Calu3 (cell line): ENCODE measurements at regions not wholly inside any gene's neighbourhood (a gene's known extent, or its start where the extent isn't known, plus 50 kb on each side); places are given as distances from the start of the nearest gene placed in this dataset.

Experiments
- BruUV-seq: library from RNA; stranded (reverse); fragments of 400-500 nt; replicated peaks from 2 replicates; lab custom pipeline; 2021; lab: Mats Ljungman, UMichigan
- CTCF ChIA-PET: fragments of 300-600 bp; sonication (Branson Sonifier 250); formaldehyde crosslinking; loops from one replicate; lab custom pipeline; 2022; ENCODE audit warnings: antibody characterized with exemption; lab: Charles Lee
- DNase-seq: peaks from one replicate; pipeline ENCODE4 v3.0.0; 2022
- H3K27ac Mint-ChIP-seq: one replicate; pipeline ENCODE4 v1.8.0; 2022; ENCODE audit warnings: mixed read lengths; ENCODE audit not compliant: unreplicated experiment
- H3K27me3 Mint-ChIP-seq: one replicate; pipeline ENCODE4 v1.8.0; 2022; ENCODE audit warnings: mixed read lengths; ENCODE audit not compliant: unreplicated experiment
- H3K36me3 Mint-ChIP-seq: one replicate; pipeline ENCODE4 v1.8.0; 2022; ENCODE audit warnings: mild to moderate bottlenecking, moderate library complexity, mixed read lengths; ENCODE audit not compliant: insufficient read depth, unreplicated experiment
- H3K4me1 Mint-ChIP-seq: one replicate; pipeline ENCODE4 v1.8.0; 2022; ENCODE audit warnings: mild to moderate bottlenecking, low read depth, mixed read lengths; ENCODE audit not compliant: unreplicated experiment
- H3K4me3 Mint-ChIP-seq: one replicate; pipeline ENCODE4 v1.8.0; 2022; ENCODE audit warnings: mild to moderate bottlenecking, low read depth, moderate library complexity, mixed read lengths; ENCODE audit not compliant: unreplicated experiment
- H3K9me3 Mint-ChIP-seq: one replicate; pipeline ENCODE4 v1.8.0; 2022; ENCODE audit warnings: low read depth, mixed read lengths; ENCODE audit not compliant: unreplicated experiment
- intact Hi-C: fragments of 100-400 bp; cut with micrococcal nuclease; formaldehyde crosslinking; loops from one replicate; pipeline ENCODE4 v1.10.0; 2022; ENCODE audit not compliant: unreplicated experiment
- TF ChIP-seq, protein P1 (sequence below): fragments of 200-600 bp; IDR thresholded peaks from one replicate; pipeline ENCODE4 v1.8.0; 2022; ENCODE audit warnings: antibody characterized with exemption; ENCODE audit not compliant: unreplicated experiment

DNA sequence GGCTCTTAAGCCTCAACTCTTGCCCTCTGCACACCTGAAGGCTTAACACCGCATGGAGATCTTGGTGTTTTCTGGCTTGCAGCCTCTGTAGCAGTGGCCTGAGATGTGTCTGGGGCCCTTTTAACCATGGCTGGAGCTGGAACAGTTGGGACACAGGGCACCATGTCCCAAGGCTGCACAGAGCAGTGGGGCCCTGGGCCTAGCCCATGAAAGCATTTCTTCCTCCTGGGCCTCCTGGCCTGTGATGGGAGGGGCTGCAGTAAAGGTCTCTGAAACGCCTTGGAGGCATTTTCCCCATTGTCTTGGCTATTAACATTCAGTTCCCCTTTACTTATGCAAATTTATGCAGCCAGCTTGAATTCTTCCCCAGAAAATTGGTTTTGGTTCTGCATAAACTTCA is 735.5 kb upstream of the ALCAM start:
- no peak overlapping the region for H3K4me3 Mint-ChIP-seq
- TF ChIP-seq, protein P1, sequence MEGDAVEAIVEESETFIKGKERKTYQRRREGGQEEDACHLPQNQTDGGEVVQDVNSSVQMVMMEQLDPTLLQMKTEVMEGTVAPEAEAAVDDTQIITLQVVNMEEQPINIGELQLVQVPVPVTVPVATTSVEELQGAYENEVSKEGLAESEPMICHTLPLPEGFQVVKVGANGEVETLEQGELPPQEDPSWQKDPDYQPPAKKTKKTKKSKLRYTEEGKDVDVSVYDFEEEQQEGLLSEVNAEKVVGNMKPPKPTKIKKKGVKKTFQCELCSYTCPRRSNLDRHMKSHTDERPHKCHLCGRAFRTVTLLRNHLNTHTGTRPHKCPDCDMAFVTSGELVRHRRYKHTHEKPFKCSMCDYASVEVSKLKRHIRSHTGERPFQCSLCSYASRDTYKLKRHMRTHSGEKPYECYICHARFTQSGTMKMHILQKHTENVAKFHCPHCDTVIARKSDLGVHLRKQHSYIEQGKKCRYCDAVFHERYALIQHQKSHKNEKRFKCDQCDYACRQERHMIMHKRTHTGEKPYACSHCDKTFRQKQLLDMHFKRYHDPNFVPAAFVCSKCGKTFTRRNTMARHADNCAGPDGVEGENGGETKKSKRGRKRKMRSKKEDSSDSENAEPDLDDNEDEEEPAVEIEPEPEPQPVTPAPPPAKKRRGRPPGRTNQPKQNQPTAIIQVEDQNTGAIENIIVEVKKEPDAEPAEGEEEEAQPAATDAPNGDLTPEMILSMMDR: no peak
- peaks cover 4% of the 10 kb centered on the region for H3K9me3 Mint-ChIP-seq
- H3K4me1 Mint-ChIP-seq: no peaks in the 10 kb centered on the region
- DNase-seq: no peak
- no peaks in the 10 kb centered on the region for H3K36me3 Mint-ChIP-seq
- no peak overlapping the region for H3K27ac Mint-ChIP-seq
- CTCF ChIA-PET: no interaction called here
- no TSS peak for BruUV-seq
- no peaks in the 10 kb centered on the region for H3K27me3 Mint-ChIP-seq
- intact Hi-C loops: no loop called here

DNA sequence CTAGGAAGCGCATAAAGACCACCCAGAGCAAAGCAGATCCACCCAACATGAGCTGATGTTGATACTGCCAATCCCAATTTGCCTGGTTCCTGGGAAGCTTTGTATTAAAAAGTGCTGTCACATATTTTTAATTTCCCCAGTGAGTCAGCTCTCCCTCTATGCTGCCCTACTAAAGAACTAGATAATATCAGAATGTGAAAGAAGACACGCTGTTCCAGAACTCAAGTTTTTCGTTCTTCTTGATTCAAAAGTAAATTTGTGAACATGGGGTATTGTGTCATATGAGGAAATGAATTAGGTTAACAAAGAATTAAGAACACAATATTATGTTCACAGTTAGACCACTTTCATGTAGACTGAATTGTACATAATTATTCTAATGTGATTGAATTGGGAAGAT is 734.2 kb upstream of the ALCAM start:
- H3K4me1 Mint-ChIP-seq: no peaks in the 10 kb centered on the region
- intact Hi-C loops: no loop called here
- BruUV-seq: no TSS peak
- TF ChIP-seq, protein P1: no peak
- H3K9me3 Mint-ChIP-seq: peaks cover 5% of the 10 kb centered on the region
- no peaks in the 10 kb centered on the region for H3K27me3 Mint-ChIP-seq
- CTCF ChIA-PET: no interaction called here
- H3K36me3 Mint-ChIP-seq: no peaks in the 10 kb centered on the region
- DNase-seq: no peak
- H3K27ac Mint-ChIP-seq: no peak overlapping the region
- H3K4me3 Mint-ChIP-seq: no peak overlapping the region

DNA sequence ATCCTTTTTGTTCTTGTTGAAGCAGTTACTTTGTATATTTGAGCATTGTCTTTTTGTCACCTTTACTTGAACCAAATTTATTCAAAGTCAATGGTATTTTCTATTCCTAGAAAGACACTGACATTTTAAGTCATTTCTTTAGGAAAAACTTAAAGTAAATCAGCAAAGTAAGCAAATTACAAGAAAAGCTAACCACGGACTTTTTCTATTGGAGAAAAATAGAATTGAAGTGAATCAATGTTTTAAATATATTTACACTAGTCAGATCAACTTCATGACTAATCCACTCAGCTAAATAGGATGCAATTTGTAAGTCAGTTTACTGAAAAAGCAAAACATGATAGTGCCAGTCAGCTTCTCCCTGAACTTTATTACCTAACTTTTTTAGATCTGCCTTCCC is 733.8 kb upstream of the ALCAM start:
- no peaks in the 10 kb centered on the region for H3K4me1 Mint-ChIP-seq
- H3K36me3 Mint-ChIP-seq: no peaks in the 10 kb centered on the region
- TF ChIP-seq, protein P1: no peak
- intact Hi-C loops: no loop called here
- no peaks in the 10 kb centered on the region for H3K27me3 Mint-ChIP-seq
- H3K4me3 Mint-ChIP-seq: no peak overlapping the region
- H3K9me3 Mint-ChIP-seq: peaks cover 5% of the 10 kb centered on the region
- BruUV-seq: no TSS peak
- CTCF ChIA-PET: no interaction called here
- no peak for DNase-seq
- no peak overlapping the region for H3K27ac Mint-ChIP-seq

DNA sequence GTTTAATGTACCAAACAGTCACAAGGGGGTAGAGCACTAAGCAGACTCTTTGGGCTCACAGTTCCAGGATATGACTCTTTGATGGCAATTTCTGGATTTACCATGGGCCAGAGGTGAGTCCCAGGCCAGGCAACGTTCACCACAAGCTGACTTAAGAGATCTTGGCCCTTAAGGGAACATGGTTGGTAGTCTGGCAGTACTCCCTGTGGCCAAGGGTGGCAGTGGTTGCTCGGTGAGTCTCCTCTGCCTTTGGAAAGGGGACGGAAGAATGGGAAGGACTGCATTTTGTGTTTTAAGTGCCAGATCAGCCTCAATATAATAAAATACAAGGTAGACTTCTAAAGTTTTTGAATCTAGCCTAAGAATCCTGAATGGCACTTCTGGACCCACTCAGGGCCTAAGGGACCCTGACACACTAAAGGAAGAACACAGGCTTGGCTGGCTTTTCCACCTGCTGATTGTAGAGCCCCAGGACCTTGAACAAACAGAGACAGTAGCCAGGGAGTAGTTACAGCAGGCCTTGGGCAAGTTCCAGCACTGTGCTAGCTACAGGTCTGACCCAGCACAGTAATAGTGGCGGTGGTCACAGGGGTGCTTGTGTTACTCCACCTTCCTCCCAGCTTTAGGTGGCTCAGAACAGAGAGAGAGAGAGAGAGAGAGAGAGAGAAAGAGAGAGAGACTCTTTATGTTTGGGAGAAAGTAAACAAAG is 730.7 kb upstream of the ALCAM start:
- TF ChIP-seq, protein P1: no peak
- Mint-ChIP-seq H3K27me3 (no peaks in the 10 kb centered on the region), H3K36me3 (no peaks in the 10 kb centered on the region), H3K27ac (no peak overlapping the region), H3K4me1 (no peaks in the 10 kb centered on the region), H3K4me3 (no peak overlapping the region), H3K9me3 (peaks cover 5% of the 10 kb centered on the region)
- intact Hi-C loops: no loop called here
- no peak for DNase-seq
- BruUV-seq: no TSS peak
- CTCF ChIA-PET: interaction anchor here (0.6 kb wide), 1 partner anchor 1073 kb away, joined by 7 read pairs; no protein-coding TSS in a partner anchor
